Breast epithelium (tissue), 3 donors: ENCODE measurements at regions not wholly inside any gene's neighbourhood (a gene's known extent, or its start where the extent isn't known, plus 50 kb on each side); places are given as distances from the start of the nearest gene placed in this dataset.

Experiments used
- POLR2A ChIP-seq: fragments of 450-650 bp; IDR thresholded peaks from one replicate; pipeline ENCODE4 v1.6.1; 2016; ENCODE audit warnings: antibody characterized with exemption, mild to moderate bottlenecking, moderate library complexity
- TF ChIP-seq, protein P1 (sequence below), 3 donors: fragments of 450-650 bp; IDR thresholded peaks; one replicate each; pipeline ENCODE4 v1.5.1; 2016 to 2017; ENCODE audit warnings: antibody characterized with exemption in 3 of 3, mild to moderate bottlenecking in 3 of 3, moderate library complexity in 3 of 3

- TF ChIP-seq POLR2A, result no peak
- TF ChIP-seq, protein P1, sequence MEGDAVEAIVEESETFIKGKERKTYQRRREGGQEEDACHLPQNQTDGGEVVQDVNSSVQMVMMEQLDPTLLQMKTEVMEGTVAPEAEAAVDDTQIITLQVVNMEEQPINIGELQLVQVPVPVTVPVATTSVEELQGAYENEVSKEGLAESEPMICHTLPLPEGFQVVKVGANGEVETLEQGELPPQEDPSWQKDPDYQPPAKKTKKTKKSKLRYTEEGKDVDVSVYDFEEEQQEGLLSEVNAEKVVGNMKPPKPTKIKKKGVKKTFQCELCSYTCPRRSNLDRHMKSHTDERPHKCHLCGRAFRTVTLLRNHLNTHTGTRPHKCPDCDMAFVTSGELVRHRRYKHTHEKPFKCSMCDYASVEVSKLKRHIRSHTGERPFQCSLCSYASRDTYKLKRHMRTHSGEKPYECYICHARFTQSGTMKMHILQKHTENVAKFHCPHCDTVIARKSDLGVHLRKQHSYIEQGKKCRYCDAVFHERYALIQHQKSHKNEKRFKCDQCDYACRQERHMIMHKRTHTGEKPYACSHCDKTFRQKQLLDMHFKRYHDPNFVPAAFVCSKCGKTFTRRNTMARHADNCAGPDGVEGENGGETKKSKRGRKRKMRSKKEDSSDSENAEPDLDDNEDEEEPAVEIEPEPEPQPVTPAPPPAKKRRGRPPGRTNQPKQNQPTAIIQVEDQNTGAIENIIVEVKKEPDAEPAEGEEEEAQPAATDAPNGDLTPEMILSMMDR (IDR thresholded peaks at IDR 0.05), result no peak
Measured at GRCh38 chr5:112472614-112473013, 53.5 kb upstream of the EPB41L4A start.
